ENCODE measurements at regions not wholly inside any gene's neighbourhood (a gene's known extent, or its start where the extent isn't known, plus 50 kb on each side); places are given as distances from the start of the nearest gene placed in this dataset.

DNA sequence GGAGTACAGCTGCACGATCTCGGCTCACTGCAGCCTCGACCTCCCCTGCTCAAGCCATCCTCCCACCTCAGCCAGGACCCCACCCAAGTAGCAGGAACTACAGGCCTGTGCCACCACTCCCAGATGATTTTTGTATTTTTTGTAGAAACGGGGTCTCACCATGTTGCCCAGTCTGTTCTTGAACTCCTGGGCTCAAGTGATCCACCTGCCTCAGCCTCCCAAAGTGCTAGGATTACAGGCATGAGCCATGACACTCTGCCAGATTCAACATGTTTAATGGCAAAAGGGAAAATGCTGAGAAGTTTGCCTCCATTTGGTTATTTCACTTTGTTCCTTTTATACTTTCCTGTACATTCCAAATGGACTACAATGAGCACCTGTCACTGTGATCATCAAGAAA is 65.8 kb downstream of the ZIC5 start:
- TF ChIP-seq CTCF (IDR thresholded peaks at IDR 0.05; ENCODE audit: low read depth, low read length) (no peak), EZH2phosphoT487 (IDR thresholded peaks at IDR 0.05; ENCODE audit: low read depth) (no peak)
- peaks cover 26% of the 10 kb centered on the region for H3K27me3 ChIP-seq (ENCODE audit: low read depth, low read length)
- H3K79me2 ChIP-seq (ENCODE audit: low read length), result no peaks in the 10 kb centered on the region
- H3K4me2 ChIP-seq (ENCODE audit: low read length), result no peak overlapping the region
- H3K27ac ChIP-seq (ENCODE audit: low read length), result no peak overlapping the region
- no peak overlapping the region for H3K9ac ChIP-seq (ENCODE audit: low read length)
- H3K4me3 ChIP-seq (ENCODE audit: low read length), result no peak overlapping the region
- H4K20me1 ChIP-seq (ENCODE audit: insufficient read depth, low read length), result no peaks in the 10 kb centered on the region
- H3K9me3 ChIP-seq (ENCODE audit: insufficient read depth, low read length), result no peaks in the 10 kb centered on the region
- no peaks in the 10 kb centered on the region for H3K36me3 ChIP-seq (replicated peaks; ENCODE audit: low read depth, low read length)
- H3K4me1 ChIP-seq (ENCODE audit: low read length), result no peaks in the 10 kb centered on the region
- no peak overlapping the region for H2AFZ ChIP-seq (ENCODE audit: low read depth, low read length)

DNA sequence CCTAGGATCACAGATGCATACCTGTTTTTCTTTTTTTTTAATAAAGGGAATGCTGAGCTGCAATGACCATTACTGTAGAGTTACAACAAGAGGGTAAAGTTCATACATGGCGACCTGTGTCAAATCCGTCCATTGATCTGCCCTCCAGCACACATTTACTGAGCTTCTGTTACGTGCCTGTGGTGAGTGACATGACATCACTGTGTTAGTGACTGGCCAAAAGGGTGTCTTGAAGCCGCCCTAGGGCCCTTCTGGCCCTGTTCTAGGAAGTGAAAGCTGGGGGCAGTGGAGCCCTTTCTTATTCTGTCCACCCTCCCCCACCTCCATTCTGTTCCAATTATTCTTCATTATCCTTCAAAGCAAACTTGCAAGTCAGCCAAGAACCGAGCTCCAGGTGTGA is 66.3 kb downstream of the ZIC5 start:
- Histone ChIP-seq H3K9ac (ENCODE audit: low read length) (no peak overlapping the region), H3K79me2 (ENCODE audit: low read length) (no peaks in the 10 kb centered on the region), H4K20me1 (ENCODE audit: insufficient read depth, low read length) (no peaks in the 10 kb centered on the region), H3K36me3 (replicated peaks; ENCODE audit: low read depth, low read length) (no peaks in the 10 kb centered on the region), H3K27me3 (ENCODE audit: low read depth, low read length) (peaks cover 24% of the 10 kb centered on the region), H3K27ac (ENCODE audit: low read length) (no peak overlapping the region), H3K4me2 (ENCODE audit: low read length) (no peak overlapping the region), H3K9me3 (ENCODE audit: insufficient read depth, low read length) (no peaks in the 10 kb centered on the region), H3K4me3 (ENCODE audit: low read length) (no peak overlapping the region), H3K4me1 (ENCODE audit: low read length) (peaks cover under 1% of the 10 kb centered on the region; the same call in 1 of the 2 replicates), H2AFZ (ENCODE audit: low read depth, low read length) (no peak overlapping the region)
- TF ChIP-seq EZH2phosphoT487 (IDR thresholded peaks at IDR 0.05; ENCODE audit: low read depth), result no peak
- no peak for TF ChIP-seq CTCF (IDR thresholded peaks at IDR 0.05; ENCODE audit: low read depth, low read length)

- no peaks in the 10 kb centered on the region for H3K9me3 ChIP-seq (ENCODE audit: insufficient read depth, low read length)
- H4K20me1 ChIP-seq (ENCODE audit: insufficient read depth, low read length), result no peaks in the 10 kb centered on the region
- no peak overlapping the region for H2AFZ ChIP-seq (ENCODE audit: low read depth, low read length)
- no peak overlapping the region for H3K4me3 ChIP-seq (ENCODE audit: low read length)
- H3K36me3 ChIP-seq (replicated peaks; ENCODE audit: low read depth, low read length), result no peaks in the 10 kb centered on the region
- H3K27me3 ChIP-seq (ENCODE audit: low read depth, low read length), result peaks cover 4% of the 10 kb centered on the region; the same call in 1 of the 2 replicates
- H3K79me2 ChIP-seq (ENCODE audit: low read length), result no peaks in the 10 kb centered on the region
- no peak overlapping the region for H3K9ac ChIP-seq (ENCODE audit: low read length)
- H3K27ac ChIP-seq (ENCODE audit: low read length), result no peak overlapping the region
- H3K4me1 ChIP-seq (ENCODE audit: low read length), result peaks cover 3% of the 10 kb centered on the region; the same call in 1 of the 2 replicates
- TF ChIP-seq CTCF (IDR thresholded peaks at IDR 0.05; ENCODE audit: low read depth, low read length) (no peak), EZH2phosphoT487 (IDR thresholded peaks at IDR 0.05; ENCODE audit: low read depth) (no peak)
- no peak overlapping the region for H3K4me2 ChIP-seq (ENCODE audit: low read length)
Observed at GRCh38 chr13:99903140-99903539, 68.4 kb downstream of the ZIC5 start.

DNA sequence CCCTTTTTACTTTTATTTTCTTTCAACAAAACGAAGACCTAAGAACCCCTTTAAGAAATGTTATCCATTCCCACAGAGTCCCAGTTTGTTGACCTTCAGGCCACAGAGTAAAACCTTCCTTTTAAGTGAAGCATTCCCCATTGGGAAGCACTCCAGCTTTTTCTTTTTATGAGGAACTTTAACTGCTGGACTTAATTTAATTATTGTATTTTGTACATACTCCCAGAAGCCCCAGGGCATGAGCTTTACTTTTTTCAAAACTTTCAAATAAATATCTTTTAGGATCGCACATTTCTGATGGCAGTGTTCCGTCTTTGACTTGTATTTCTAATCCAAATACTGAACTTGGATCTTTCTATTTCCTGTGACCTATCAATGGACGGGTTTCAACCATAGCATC is 68.9 kb downstream of the ZIC5 start:
- peaks cover 3% of the 10 kb centered on the region; the same call in 1 of the 2 replicates for H3K4me1 ChIP-seq (ENCODE audit: low read length)
- no peaks in the 10 kb centered on the region for H3K36me3 ChIP-seq (replicated peaks; ENCODE audit: low read depth, low read length)
- H2AFZ ChIP-seq (ENCODE audit: low read depth, low read length), result no peak overlapping the region
- no peak for TF ChIP-seq EZH2phosphoT487 (IDR thresholded peaks at IDR 0.05; ENCODE audit: low read depth)
- TF ChIP-seq CTCF (IDR thresholded peaks at IDR 0.05; ENCODE audit: low read depth, low read length), result no peak
- H3K4me3 ChIP-seq (ENCODE audit: low read length), result no peak overlapping the region
- no peaks in the 10 kb centered on the region for H3K79me2 ChIP-seq (ENCODE audit: low read length)
- H3K9ac ChIP-seq (ENCODE audit: low read length), result no peak overlapping the region
- no peaks in the 10 kb centered on the region for H3K27me3 ChIP-seq (ENCODE audit: low read depth, low read length)
- H3K27ac ChIP-seq (ENCODE audit: low read length), result no peak overlapping the region
- no peak overlapping the region for H3K4me2 ChIP-seq (ENCODE audit: low read length)
- no peaks in the 10 kb centered on the region for H4K20me1 ChIP-seq (ENCODE audit: insufficient read depth, low read length)
- no peaks in the 10 kb centered on the region for H3K9me3 ChIP-seq (ENCODE audit: insufficient read depth, low read length)
